Panc1 (cell line): ENCODE measurements at regions not wholly inside any gene's neighbourhood (a gene's known extent, or its start where the extent isn't known, plus 50 kb on each side); places are given as distances from the start of the nearest gene placed in this dataset.

ENCODE experiments used
- ATAC-seq: fragments of 200-7000 bp; cut with Tn5 transposase; 2 replicates; pipeline ENCODE4 v1.9.1; 2020; ENCODE audit warnings: mild to moderate bottlenecking, moderate library complexity
- BruUV-seq: library from RNA; stranded (reverse); fragments of 400-500 nt; replicated peaks from 2 replicates; lab custom pipeline; 2021; lab: Mats Ljungman, UMichigan
- CTCF ChIA-PET: fragments of 300-600 bp; sonication (Branson Sonifier 250); formaldehyde crosslinking; loops from one replicate; lab custom pipeline; 2022; ENCODE audit warnings: antibody characterized with exemption; lab: Charles Lee
- POLR2A ChIA-PET: fragments of 300-600 bp; sonication (Branson Sonifier 250); formaldehyde crosslinking; loops from one replicate; lab custom pipeline; 2022; ENCODE audit warnings: antibody characterized with exemption; lab: Charles Lee
- DNase-seq: peaks from one replicate; pipeline ENCODE4 v3.0.0-alpha.2; 2010; ENCODE audit warnings: low read depth, low spot score
- H3K27ac ChIP-seq: 2 replicates; pipeline ENCODE4 v1.5.1; 2011; ENCODE audit warnings: mild to moderate bottlenecking, low read length, inconsistent platforms
- H3K27me3 ChIP-seq: fragments of 200-500 bp; sonication (Bioruptor generic); 2 replicates; pipeline ENCODE4 v1.6.0; 2014; ENCODE audit warnings: low read length, inconsistent platforms; ENCODE audit not compliant: control insufficient read depth, insufficient read depth
- H3K36me3 ChIP-seq: fragments of 200-500 bp; sonication (Bioruptor generic); 2 replicates; pipeline ENCODE4 v1.5.1; 2014; ENCODE audit warnings: inconsistent platforms, mild to moderate bottlenecking, low read length, moderate library complexity; ENCODE audit not compliant: control insufficient read depth, insufficient read depth
- H3K4me1 ChIP-seq: 2 replicates; pipeline ENCODE4 v1.5.1; 2011; ENCODE audit warnings: inconsistent platforms, mild to moderate bottlenecking, low read length, moderate library complexity; ENCODE audit not compliant: control insufficient read depth, insufficient read depth
- H3K4me3 ChIP-seq, 2 experiments: 2 replicates each; pipeline ENCODE4 v1.5.1; 2011 to 2012; ENCODE audit warnings: low read depth in 2 of 2, low read length in 2 of 2, mild to moderate bottlenecking in 2 of 2, inconsistent platforms in 1 of 2, moderate library complexity in 1 of 2
- H3K9me3 ChIP-seq: fragments of 200-500 bp; sonication (Bioruptor generic); 2 replicates; pipeline ENCODE4 v1.5.1; 2014; ENCODE audit warnings: low read depth, mild to moderate bottlenecking, inconsistent platforms, low read length, moderate library complexity; ENCODE audit not compliant: control insufficient read depth, insufficient read depth
- CTCF ChIP-seq: fragments of 450-650 bp; IDR thresholded peaks from 2 replicates; pipeline ENCODE4 v1.5.1; 2017; ENCODE audit warnings: mild to moderate bottlenecking
- POLR2AphosphoS5 ChIP-seq: IDR thresholded peaks from 2 replicates; pipeline ENCODE4 v1.6.1; 2012; ENCODE audit warnings: mild to moderate bottlenecking, low read depth, low read length, moderate library complexity
- REST ChIP-seq, 2 experiments: IDR thresholded peaks; 2 replicates each; pipeline ENCODE4 v1.6.1; 2011 to 2012; ENCODE audit warnings: low read depth in 2 of 2, control low read depth in 1 of 2, low read length in 1 of 2, mild to moderate bottlenecking in 1 of 2, moderate library complexity in 1 of 2; ENCODE audit not compliant: insufficient read depth in 1 of 2
- SIN3A ChIP-seq: IDR thresholded peaks from 2 replicates; pipeline ENCODE4 v1.6.1; 2012; ENCODE audit warnings: low read depth, mild to moderate bottlenecking, low read length, moderate library complexity, borderline replicate concordance; ENCODE audit not compliant: insufficient read depth
- TCF7L2 ChIP-seq: IDR thresholded peaks from 2 replicates; pipeline ENCODE4 v1.6.1; 2011; ENCODE audit warnings: mild to moderate bottlenecking, low read depth, low read length, inconsistent platforms
- in situ Hi-C: cut with HindIII; loops from 2 replicates; pipeline ENCODE4 v1.10.0; 2016; ENCODE audit warnings: low sequenced_read_pairs, low pct_unique_long_range_greater_than_20kb
- intact Hi-C: fragments of 100-400 bp; cut with micrococcal nuclease; formaldehyde crosslinking; loops from one replicate; pipeline ENCODE4 v1.10.0; 2022; ENCODE audit not compliant: unreplicated experiment

- peaks cover 3% of the 10 kb centered on the region; the same call in 1 of the 2 replicates for H3K27me3 ChIP-seq
- TF ChIP-seq TCF7L2 (no peak), REST (IDR thresholded peaks at IDR 0.05; ENCODE audit: insufficient read depth in 1 of 2, low read depth in 2 of 2, low read length in 1 of 2) (no peak), CTCF (no peak), SIN3A (no peak), POLR2AphosphoS5 (no peak)
- CTCF ChIA-PET = no interaction called here
- in situ Hi-C loops (no loop called here), intact Hi-C loops (no loop called here)
- POLR2A ChIA-PET = no interaction called here
- no peak overlapping the region for H3K27ac ChIP-seq
- BruUV-seq = no TSS peak
- ATAC-seq (no peak), DNase-seq (no peak)
- H3K36me3 ChIP-seq = no peaks in the 10 kb centered on the region
- no peaks in the 10 kb centered on the region for H3K4me1 ChIP-seq
- H3K4me3 ChIP-seq = no peak overlapping the region
- no peaks in the 10 kb centered on the region for H3K9me3 ChIP-seq
Observed at GRCh38 chr17:33469421-33469820, 176.3 kb upstream of the ASIC2 start.

GRCh38 chr17:33469911-33470310, 176.8 kb upstream of the ASIC2 start:
- peaks cover 3% of the 10 kb centered on the region; the same call in 1 of the 2 replicates for H3K27me3 ChIP-seq
- no peak for DNase-seq

More at GRCh38 chr17:33469911-33470310, 176.8 kb upstream of the ASIC2 start:
- BruUV-seq = no TSS peak
- intact Hi-C loops (no loop called here), in situ Hi-C loops (no loop called here)
- no peaks in the 10 kb centered on the region for H3K9me3 ChIP-seq
- ChIA-PET POLR2A (interaction anchor here (0.5 kb wide), 1 partner anchor 635 kb away, joined by 5 read pairs; no protein-coding TSS in a partner anchor), CTCF (no interaction called here)
- H3K4me3 ChIP-seq = no peak overlapping the region
- TF ChIP-seq TCF7L2 (no peak), SIN3A (no peak), POLR2AphosphoS5 (no peak), REST (IDR thresholded peaks at IDR 0.05; ENCODE audit: insufficient read depth in 1 of 2, low read depth in 2 of 2, low read length in 1 of 2) (no peak), CTCF (no peak)
- H3K36me3 ChIP-seq = no peaks in the 10 kb centered on the region
- no peaks in the 10 kb centered on the region for H3K4me1 ChIP-seq
- H3K27ac ChIP-seq = no peak overlapping the region
- ATAC-seq = no peak
